GM12872 (cell line): ENCODE measurements at regions not wholly inside any gene's neighbourhood (a gene's known extent, or its start where the extent isn't known, plus 50 kb on each side); places are given as distances from the start of the nearest gene placed in this dataset.

ENCODE experiments used
- CTCF ChIP-seq: IDR thresholded peaks from 3 replicates; pipeline ENCODE4 v1.5.1; 2011; ENCODE audit warnings: low read depth, mild to moderate bottlenecking, low read length, moderate library complexity; ENCODE audit not compliant: insufficient read depth

GRCh38 chr5:53298841-53299240, 181.6 kb upstream of the FST start:
- TF ChIP-seq CTCF = no peak

GRCh38 chr5:53302529-53302928, 177.9 kb upstream of the FST start:
- TF ChIP-seq CTCF = no peak

DNA sequence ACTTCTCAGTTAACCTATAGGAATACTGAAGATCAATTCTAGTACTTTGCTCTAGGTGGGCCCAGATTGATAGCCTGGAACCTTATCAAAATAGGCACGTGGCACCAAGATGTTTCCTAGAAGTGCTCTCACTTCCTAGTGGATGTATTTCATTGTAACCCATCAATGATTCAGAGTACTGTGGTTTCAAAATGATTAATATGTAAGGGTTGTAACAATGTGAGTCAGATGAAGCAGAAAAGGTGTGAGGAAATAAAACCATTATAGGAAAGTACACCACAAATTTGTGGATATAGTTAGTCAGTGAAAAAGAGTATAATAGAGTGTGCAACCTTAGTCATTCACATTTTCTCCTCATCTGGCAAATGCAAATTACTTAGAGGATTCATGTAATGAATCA, 177.3 kb upstream of the FST start:
- TF ChIP-seq CTCF = no peak

- no peak for TF ChIP-seq CTCF
These were observed 170.8 kb upstream of the FST start for GRCh38 chr5:53309653-53310052.

GRCh38 chr5:53311681-53312080, 168.7 kb upstream of the FST start:
- no peak for TF ChIP-seq CTCF

DNA sequence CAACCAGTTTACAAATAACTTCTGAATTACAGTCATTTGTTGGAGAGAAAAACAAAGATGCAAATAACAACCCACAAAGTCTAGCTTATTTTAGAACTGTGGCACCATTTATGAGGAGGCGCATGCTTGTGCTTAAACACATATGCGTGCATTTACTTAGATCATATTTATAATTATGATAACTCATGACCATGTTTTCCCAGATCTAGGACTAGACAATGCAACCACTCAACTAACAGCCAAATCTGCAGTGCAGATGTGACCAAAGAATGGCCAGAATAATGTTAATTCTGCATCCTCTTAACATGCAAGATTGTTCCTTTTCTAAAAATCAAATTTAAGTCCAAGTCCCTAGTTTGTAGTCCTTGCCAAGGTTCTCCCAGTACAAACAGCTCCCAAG, 167.3 kb upstream of the FST start:
- TF ChIP-seq CTCF = no peak

- 0 out of 3 replicates have a peak, but pooled peaks have one; percentile 17 for TF ChIP-seq CTCF
These were observed 162.1 kb upstream of the FST start for GRCh38 chr5:53318303-53318702.

DNA sequence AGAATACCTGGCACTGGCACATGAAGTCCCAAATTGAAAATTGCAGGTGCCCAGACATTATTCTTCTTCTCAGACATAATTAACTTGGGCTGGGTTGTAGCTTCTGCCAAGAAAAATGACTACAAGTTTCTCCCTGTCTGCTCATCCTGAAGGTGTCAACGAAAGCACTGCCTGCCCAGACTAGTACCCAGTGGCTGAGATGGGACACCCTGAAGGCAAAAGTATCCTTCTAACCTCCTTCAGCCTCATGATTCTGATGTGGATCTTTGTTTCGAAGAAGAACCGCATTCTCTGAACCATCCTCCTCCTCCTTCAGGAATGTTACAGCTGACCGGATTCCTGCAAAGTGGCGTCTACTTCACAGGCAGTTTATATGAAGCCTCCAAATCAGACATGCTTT, 161.1 kb upstream of the FST start:
- no peak for TF ChIP-seq CTCF
